HT-29 (cell line): ENCODE measurements at regions not wholly inside any gene's neighbourhood (a gene's known extent, or its start where the extent isn't known, plus 50 kb on each side); places are given as distances from the start of the nearest gene placed in this dataset.

ENCODE experiments used
- DNase-seq: peaks from one replicate; pipeline ENCODE4 v3.0.0-alpha.2; 2015; ENCODE audit warnings: low spot score

DNA sequence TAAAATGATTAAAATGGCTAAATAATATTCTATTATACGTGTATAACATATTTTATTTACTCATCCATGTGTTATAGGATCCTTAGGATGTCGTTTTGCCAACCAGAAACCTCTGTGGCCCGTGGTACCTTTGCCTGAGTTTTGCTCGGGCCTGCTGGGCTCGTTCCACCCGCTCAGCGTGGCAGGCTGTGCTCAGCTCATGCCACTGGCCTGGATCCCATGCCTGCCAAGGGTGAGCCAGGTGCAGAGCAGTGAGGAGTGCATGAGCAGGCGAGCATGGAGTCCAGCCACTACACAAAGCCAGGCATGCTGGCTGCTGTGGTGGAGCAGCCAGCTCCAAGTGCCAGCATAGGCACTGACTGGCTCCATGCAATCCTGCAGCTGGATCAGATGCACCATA, 417.2 kb downstream of the TTLL7 start:
- no peak for DNase-seq

DNA sequence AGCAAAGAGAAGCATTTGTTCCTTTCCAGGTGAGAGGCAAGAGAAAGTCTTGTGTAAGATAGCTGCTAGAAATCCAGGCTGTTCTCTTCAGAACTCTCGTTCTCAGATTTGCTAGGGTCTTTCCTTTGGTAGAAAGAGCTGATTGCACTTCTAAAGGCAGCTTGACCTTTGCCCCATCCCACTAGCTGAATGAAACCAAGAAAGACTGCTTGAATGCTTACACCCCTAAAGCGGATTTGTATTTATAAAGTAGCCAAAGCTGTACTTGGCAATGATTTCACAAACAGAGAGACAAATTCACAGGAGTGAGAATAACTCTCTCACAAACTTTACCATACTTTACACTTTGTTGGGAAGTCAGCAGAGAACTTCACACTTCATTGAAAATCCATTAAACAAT, 424.1 kb downstream of the TTLL7 start:
- no peak for DNase-seq

DNA sequence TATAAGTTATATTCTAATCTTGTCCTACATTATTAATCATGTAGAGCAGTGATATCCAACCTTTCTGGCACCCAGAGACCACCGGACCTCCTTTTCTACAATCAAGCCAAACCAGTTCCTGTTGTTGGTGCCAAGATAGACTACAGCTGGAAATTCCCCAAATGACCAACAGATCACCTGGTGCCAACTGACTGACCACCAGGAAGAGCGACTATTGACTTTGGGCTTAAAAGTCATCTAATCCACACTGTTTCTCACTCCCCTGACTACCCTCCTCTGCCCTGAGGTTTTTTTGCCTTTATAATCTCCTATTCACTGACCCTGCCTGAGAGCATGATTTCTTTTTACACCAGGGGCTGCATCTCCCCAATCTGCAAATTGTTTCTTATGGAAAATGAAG, 425.2 kb downstream of the TTLL7 start:
- DNase-seq: no peak

DNA sequence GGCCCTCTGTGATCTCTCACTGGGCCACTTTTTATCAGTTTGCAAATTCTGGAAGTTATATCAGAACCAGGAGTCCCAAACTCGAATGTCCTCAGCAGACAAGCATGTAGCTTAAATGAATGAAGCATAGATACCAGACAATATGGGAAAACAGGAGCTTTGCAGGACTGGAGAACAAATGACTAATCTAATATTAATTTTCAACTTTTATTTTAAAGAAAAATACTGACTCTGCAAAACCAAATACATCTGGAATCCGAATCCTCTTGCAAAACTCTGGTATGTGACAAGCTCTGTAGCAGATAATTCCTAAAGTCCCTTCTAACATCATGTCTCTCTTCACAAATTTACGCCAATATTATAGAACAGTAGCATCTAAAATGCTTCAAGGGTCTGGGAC, 427.4 kb downstream of the TTLL7 start:
- DNase-seq: no peak

DNA sequence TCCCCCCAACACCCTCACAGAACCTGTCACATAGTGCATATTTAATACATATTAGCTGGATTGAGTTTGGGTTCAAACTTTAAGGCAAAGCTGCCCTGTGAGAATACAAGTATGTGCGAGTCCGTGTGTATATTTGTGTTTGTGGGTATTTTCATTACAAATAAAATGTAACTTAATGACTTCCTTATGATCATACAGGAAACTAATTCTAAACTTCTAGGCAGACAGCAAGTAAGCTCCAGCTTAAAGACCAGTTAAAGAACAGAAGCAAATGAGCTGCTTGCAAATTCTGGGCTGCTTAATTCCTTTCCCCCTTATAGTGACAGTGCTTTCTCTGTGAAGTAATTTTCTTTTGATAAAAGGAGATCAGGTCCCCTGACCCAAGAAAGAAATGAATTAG, 437.6 kb downstream of the TTLL7 start:
- DNase-seq: no peak

DNA sequence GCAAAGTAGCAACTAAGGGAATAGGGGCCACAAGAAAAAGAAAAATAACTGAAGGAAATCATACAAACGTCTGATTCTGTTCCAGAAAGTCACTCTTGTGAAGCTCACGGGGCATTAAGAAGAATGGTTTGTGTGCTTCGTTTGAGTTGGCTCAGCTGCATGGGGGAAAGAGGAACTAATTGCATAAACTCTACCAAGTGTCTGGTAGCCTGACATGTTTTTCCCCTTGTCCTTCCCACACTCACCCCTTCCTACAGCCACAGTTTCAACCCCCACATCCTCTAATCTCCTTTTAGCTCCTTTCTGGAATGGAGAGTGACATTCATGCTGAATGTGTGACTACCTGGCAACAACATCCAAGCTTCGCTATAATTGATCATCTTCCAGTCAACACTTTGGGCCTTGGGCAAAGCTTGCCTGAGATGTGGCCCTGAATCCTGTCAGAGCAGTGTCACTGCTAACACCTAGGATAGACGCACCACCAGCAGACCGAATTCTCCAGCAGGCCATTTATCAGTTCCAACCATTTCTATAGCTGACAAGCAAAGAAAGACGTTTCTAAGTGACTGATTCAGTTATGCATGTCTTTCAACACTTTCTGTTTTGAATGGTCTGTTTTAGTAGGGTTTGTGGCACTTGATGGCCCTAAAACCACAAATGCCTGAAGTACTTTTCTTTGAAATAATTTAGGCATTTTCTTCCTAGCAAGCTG, 439.6 kb downstream of the TTLL7 start:
- DNase-seq: no peak

DNA sequence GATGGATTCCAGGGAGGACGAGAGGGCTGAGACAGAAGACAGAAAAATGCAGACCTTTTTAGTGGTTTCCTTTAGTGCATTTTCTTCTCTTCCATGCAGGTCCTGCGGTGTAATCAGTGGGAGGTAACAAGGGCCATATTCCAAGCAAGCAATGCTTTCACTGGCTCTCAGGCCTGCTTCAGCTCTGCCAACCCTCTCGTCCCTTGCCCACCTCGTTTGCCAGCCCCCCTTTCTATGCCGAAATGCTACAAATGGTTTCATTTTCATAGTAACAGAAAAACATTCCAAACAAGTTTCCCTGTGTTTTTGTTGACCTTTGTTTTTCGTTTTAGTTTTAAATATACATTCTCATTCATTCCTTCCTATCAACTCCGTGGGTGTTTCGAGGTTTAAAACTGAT, 443.1 kb downstream of the TTLL7 start:
- DNase-seq: no peak

DNA sequence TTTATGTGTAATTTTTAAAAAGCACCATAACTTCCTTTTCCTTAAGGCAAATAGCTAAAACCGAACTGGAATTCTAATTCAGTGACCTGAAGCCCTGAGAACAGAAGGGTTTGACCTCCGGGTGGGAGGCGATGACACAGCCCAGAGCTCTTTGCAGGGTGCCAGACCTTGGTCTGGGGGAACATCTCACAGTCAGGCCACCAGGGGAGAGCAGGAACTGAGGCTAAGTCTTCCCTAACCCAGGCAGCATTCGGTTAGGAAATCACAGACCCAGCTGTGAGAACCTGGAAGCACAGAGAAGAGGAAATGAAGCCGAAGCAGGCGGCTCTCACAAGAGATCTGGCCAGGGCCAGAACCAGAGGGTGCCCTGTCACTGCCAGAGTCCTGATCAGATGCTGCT, 444.8 kb downstream of the TTLL7 start:
- DNase-seq: no peak

DNA sequence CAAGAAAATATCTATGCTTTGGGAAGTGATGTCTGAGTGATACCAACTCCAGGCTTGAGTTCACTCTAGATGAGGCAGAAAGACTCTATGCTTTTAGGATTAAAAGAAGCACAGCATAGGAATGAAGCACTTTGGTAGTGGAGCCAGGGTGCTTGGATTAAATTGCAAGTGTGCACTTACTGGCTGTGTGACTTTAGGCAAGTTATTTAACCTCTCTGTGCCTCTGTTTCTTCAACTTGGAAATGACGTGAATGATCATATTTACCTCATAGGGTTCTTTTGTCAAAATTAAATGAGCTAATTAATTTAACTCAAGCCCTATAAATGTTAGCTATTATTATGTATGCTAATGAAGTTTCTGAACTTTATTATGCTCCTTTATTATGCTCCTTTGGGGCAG, 446.1 kb downstream of the TTLL7 start:
- DNase-seq: no peak

DNA sequence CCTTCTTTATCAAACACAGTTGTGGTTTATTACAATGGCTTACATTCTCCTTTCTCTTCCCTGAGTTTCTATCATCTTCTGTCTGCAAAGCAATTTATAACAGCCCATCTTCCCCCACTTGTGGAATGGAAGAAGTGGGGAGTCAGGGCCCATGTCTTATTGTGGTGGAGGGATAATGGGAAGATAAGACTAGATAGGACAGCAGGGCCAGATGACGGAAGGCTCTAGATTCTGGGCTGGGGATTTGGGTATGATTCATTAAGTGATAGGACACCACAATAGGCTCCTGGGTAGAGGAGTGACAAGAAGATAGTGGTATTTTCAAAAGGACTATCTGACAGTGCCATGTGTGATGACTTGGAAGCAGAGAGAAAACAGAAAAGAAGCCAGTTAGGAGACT, 450.6 kb downstream of the TTLL7 start:
- no peak for DNase-seq

DNA sequence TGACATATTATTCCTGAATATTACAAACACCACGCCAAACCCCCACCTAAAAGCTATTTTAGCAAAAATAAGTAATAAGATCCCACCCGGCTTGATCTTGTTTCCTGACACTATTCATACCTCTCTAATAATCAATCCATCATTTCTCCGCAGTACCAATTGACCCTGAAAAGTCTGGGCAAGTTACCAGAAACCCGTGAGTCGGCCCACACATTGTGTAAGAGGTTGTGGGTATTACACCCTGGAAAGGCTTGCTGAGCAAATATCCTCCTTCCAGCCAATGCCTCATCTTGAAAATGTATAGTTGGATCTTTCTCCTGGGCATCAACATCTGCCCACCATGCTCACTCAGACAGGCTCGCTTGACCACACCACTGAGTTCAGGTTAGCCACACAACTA, 451.0 kb downstream of the TTLL7 start:
- no peak for DNase-seq

DNA sequence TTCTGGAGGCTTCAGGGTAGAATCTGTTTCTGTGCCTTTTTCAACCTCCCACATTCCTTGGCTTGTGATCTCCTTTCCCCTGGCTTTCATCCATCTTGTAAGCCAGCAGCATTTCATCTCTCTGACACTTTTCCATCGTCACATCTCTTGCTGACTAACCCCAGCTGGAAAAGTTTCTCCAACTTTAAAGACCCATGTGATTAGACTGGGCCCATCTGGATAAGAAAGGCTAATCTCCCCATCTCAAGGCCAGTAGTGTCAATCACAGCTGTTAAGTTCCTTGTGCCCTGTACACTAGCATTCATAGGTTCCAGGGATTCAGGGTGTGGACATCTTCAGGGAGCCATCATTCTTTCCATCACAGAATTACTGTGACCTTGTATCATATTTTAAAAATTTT, 452.1 kb downstream of the TTLL7 start:
- no peak for DNase-seq

DNA sequence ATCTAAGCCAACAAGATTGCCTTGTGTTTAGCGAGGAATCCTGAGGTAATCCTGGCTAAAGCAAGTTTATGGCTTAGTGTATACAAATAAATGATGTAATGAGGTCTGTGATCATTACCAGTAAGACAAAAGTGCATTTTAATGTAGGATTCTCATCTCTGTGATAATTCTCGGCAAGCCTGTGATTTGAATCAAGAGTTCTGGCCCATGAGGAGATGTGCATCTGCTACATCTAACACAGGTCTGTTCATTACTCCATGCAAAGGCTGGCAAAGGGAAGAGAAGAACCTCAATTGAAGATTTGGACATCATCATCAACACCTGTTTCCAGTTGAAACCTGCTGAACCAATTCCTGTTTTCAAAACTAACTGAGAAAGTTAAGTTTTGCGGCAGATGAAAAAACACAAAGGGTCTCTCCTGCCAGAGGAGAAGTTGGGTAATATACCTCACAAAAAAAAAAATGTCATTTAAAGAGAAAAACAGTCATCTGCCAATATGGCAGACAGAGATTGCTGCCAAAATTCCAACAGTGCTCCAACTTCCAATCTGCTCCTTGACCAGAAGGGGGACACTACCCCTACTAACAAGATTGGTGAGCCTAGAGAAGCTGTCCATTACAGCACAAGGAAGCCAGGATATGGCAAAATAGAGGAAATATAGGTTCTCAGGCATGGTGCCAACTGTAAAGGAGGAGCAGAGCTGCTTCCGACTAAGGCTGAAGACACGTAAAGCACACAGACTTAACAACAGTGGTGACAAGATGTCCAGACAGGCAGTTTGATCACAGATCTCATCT, 453.7 kb downstream of the TTLL7 start:
- DNase-seq: peak; percentile 61

DNA sequence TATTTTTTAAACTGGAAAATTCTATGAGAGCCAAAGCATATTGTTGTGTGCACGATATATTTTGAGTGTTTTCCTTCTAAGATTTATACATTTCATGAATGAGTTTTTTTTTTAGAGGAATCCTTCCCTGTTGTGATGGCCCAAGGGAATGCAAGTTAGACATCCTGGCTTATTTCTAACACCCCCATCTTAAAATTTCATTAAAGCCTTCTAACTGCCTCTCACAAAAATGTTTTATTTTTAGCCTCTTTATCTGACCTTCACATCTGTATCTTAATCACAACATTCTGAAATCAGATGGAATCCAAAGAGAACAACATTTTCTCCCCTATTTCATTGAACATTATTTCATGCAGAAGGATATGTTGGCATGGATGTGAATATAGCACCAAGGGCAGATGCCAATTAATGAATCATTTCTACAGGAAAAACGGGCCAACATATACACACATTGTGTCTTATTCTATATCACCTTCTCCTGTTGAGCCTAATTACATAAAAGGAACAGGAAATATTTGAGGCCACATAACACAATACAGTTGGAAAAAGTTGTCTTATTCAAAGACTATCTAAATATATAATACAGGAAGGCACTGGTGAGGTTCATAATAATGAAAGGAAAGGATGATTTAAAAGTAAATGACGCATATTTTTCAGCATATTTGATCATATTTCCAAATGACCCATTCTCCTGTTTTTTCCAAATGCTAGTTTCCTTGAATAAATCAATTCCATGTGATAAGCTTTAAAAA, 455.5 kb downstream of the TTLL7 start:
- DNase-seq: no peak

DNA sequence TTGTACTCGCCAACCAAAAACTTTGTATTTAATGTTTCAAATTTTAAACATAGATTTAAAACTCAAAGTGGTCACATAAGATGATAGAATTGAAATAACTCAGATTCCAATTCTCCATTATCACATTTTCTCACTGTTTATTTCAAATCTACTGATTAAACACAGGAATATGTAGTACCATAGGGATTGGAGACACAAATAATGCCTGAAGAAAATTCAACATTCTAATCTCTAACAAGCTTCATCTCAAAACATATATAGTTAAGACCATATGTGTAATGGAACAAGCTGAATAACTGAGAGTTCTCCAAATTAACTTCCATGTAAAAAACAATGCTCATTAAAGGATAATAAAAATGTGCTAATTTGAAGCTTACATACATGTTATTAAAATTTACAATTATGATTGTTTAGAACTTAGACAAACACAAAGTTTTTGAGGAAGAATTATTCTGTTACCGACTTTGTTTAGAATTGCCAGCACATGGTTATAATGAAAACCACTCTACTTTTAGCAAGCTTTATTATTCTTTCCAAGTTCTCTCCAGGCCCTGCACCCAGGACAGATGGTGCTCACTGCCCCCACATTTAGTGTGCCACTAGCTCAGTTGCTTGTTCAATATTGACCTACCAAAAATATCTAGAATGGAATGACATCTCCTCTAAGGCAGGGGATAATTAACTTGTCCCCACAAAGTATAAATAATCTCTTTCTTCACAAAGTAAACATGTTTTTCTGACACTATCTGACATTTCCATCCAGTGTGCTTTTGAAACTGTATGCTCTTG, 467.2 kb downstream of the TTLL7 start:
- no peak for DNase-seq

DNA sequence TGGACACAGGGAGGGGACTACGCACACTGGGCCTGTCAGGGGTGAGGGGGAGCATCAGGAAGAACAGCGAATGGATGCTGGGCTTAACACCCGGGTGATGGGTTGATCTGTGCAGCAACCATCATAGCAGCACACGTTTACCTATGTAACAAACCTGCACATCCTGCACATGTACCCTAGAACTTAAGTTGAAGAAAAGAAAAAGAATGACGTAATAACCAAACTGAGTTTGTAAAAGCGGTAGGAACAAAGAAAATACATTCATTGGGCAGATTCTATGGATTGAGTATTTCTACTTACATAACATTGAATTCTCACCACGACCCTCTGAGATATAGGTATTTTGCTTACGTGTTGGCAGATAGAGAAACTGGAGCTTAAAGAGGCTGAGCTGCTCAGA, 468.4 kb downstream of the TTLL7 start:
- no peak for DNase-seq

DNA sequence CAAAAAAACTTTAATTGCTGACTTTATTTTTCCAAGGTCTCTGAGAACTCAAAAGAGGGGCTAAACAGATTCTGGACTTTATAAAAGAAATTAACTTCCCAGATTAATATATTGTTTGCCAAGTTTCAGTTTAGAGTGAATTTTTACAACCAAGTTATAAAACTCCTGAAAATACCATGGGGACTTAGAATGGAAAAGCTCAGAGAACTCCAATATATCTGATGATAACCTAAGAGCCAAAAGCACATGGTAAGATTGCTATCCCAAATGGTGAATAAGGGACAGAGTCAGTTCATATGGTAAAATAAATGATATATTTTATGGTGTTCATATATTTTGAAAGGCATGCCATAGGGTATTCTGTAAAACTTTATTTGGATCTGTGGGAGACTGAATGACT, 470.9 kb downstream of the TTLL7 start:
- DNase-seq: no peak

DNA sequence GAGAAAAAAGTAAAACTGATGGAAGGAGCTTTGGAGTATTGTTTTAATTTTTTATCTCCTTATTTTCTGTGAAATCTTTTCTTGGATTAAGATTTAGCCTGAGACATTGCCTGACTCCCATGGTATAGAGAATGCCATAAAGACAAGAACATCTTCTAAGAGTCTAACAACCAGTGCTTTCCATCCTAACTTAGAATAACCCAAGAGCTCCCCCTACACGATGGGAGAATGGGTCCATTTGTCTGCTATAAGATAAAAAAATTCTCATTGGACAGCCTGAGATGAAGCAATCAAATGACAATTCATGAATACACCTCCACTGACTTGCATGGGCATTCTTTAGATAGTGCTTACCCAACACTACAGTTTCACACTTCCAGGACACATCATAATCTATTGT, 478.1 kb downstream of the TTLL7 start:
- no peak for DNase-seq

DNA sequence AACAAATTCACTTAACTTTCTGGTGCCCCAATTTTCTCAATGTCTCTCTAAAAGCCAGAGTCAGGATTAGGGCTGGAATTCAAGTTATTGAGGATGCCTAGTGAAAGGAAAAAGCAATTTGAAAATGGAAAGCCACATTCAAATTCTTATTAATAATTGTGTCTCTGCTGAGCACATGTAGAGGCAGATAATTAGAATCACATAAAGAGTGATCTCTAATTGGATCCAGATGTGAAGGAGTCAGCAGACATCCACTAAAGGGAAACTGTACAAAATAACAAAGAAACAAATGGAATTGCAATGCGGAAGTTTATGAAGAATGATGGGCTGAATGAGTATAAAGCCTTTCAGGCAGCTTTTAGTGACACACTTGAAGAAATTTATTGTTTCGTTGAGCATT, 482.6 kb downstream of the TTLL7 start:
- no peak for DNase-seq

DNA sequence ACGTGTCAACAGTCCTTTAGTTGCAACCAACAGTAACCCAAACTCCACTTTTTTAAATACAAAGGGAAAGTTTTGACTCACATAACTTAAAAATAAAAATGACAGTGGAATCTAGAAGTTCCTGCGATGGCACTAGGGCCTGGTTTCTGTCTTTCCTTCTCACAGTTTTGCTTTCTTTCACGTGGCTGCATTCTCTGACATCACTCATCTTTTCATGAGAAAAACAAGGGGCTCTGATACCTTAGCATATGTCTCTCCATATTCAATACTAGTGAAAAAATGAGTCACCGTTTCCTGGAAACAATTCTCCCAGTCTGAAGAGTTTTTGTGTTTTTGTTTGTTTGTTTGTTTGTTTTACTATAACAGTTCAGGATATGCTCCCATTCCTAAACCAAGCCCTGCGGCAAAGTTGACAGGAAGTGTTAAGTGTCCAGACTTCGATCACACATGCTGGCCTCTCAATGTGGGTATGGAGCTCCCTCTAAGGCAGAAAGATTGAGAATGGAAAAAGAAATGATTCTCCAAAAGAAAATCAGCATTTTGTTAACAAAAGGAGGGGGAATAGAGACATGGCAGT, 483.3 kb downstream of the TTLL7 start:
- DNase-seq: no peak

DNA sequence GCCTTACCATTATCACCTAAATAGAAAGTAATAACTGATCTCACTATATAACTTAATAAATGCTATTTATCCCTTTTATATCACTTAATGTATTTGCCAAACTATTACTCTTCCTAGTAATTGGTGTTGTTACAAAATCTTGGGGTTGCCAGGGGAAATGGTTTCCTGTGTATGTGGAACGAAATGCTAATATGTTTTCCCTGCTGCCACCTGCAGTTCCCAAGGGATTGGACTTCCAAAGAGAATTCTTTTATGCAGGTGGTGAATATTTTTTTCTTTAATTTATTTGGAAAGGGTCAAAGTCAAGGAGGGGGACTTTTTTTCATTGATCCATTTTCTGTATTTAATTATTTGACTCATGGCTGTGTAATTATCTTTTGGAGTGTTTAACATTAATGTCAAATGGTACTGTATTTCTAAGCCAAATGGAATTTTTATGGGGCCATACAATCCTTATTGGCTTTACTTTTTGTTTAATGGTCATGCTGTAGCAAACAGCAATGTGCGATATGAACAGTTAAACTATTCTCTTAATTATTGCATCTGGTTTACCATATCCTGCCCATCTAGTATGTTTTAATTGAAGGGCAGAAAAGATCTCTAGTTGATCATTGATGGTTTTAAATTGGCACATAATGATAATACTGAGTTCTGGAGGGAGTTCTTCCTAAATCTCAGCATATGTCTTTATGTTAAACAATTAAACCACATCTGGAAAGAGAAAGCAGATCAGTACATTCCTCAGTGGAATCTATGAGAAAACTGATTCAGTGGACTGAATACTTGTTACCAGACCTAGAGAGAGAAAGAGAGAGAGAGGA, 486.3 kb downstream of the TTLL7 start:
- peak; percentile 51 for DNase-seq
